Ammon's horn (tissue), 1 donor: ENCODE measurements at regions not wholly inside any gene's neighbourhood (a gene's known extent, or its start where the extent isn't known, plus 50 kb on each side); places are given as distances from the start of the nearest gene placed in this dataset.

Experiments used
- DNase-seq: peaks from one replicate; pipeline ENCODE4 v3.0.0-alpha.2; 2016; ENCODE audit warnings: low spot score

DNA sequence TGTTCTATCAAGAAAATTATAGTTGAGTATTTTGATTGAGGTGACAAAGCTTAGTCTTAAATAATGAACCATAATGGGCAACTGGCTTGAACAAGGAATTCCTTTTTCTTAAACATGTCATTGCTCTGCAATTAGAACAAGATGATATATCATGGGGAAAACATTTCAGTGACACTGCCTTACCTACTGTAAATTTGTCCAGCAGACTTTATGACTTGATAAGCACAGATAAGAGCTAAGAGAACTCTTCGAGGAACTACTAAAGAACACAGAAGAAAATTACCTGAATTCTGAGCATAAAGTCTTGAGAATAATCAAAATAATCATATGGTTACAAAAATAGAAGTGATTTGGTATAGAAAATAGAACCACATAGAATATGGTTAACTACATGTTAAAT lies 257.8 kb downstream of the PDHA2 start:
- DNase-seq: no peak

DNA sequence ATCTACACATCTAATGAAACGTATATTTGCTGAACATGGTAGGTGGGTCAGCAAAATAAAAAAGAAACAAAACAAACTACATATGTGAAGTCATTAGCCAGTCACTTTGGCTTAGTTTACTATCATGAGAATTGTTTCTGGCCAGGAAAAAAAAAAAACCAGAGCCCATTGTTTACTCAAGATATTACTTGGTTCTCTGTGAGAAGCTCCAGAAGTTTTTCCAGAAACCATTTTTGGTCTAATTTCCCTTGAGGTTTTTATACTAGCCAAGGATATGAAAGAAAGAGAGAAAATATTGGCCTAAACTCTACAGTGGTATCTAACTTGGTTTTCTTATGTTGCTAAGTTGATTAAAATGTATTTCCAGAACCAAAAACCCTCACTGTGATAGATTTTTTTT lies 259.1 kb downstream of the PDHA2 start:
- DNase-seq: no peak

DNA sequence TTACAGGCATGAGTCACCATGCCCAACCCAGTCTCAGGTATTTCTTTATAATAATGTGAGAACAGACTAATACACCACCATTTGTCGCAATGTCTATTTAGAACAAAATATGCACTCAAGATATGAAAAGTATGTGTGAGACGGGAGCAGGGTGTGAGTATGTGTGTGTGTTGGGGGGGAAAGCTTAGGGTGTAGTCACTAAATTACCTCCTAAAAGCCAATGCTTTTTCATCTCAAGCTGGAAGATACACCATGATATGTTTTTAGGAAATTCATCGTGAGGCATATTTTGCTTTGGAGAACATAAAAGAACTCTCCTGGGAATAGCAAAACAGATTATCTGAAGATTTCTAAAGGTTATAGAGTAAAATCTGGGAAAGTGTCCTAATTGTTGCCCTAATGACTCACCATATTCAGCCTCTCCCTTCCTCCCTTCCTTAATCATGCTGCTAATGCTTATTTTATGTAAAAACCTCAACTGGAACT lies 262.7 kb downstream of the PDHA2 start:
- no peak for DNase-seq

DNA sequence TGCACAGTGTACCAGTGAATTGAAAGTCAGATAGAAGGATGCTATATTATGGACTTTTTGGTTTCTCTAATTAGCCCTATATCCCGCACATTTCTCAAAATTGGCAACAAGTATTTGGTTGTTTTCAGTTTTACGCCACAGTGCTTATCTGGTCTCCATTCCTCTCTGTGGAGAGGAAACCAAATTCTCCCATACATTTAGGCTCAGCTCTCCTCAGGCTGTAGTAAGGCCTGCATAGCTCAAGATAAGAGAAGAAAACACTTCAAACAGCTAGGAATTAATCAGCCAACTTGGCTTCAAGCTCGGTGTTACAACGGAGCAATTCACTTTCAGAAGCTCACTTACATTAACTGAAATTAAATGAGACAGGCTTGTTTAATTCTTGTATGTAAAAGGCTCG lies 263.2 kb downstream of the PDHA2 start:
- no peak for DNase-seq

DNA sequence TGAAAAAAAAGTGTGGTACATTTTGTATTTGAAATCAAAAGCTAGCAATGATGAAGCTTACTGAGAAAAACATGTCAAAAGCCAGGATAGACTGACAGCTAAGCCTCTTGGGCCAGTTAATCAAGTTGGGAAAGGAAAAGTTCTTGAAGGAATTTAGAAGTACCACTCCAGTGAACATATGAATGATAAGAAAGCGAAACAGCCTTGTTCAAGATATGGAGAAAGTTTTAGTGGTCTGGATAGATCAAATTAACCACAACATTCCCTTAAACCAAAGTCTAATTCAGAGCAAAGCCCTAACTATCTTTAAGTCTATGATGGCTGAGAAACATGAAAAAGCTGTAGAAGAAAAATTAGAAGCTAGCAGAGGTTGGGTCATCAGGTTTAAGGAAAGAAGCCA lies 268.3 kb downstream of the PDHA2 start:
- DNase-seq: no peak

DNA sequence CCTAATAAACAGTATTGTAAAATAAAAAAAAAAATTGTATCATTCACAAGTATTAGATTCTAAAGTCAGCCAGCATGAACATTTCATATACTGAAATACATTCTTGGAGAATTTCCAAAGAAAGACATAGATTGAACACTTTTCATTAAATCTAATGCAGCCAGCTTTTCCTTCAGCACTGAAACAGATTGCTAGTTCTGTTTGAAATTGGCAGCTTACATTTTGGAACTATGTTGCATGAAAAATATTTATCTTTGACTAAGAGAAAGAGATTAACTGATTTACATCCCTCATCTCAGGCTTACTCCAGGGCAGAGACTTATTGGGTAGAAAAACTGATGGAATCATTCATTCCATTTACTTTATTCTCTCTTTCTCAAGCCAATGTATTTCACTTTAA lies 272.7 kb downstream of the PDHA2 start:
- no peak for DNase-seq

DNA sequence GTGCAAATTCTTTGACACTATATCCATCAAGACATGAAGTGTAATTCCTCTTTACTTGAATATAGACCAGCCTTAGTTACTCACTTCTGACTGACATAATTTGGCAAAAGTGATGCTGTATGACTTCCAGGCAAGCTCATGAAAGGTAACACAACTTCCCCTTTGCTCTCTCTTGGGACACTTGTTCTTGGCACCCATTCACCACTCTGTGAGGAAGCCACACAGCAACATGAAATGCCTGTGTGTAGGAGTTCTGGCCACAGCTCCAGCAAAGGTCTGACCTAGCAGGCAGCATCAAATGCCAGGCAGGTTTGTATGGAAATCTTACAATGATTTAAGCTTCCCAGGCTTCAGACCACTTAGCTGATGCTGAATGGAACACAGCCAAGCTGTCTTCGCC lies 280.3 kb downstream of the PDHA2 start:
- DNase-seq: no peak

DNA sequence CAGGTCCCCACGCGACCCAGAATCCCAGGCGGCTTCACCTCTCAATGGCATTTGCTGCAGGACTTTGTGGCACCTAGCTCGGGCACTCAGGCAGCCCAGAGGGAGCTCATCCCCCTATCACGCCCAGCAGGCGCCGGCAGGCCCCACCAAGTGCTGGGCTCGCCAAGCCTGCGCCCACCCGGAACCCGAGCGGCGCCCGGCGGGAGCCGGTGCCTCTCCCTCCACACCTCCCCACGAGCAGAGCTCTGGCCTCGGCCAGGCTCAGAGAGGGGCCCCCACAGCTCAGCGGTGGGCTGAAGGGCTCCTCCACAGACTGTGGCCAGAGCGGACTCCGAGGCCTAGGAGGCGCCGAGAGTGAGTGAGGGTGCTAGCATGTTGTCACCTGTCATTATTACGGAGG lies 286.3 kb downstream of the PDHA2 start:
- no peak for DNase-seq

DNA sequence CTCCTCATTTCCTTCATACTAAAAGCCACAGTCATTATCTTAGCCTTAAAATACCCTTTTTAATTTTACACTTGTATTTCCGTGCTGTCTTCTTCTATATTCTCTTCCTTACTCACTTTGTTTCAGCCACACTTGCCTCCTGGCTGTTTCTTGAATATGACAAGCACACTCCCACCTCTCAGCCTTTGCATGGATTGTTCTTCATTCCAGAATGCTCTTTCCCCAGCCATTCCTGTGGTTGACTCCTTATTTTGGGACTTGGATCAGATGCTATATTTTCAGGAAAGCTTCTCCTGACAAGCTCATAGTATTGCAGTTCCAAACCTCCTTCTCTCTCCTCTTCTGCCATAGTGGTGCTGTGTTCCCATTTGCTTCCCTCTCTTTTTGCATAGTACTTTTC lies 291.3 kb downstream of the PDHA2 start:
- DNase-seq: no peak

DNA sequence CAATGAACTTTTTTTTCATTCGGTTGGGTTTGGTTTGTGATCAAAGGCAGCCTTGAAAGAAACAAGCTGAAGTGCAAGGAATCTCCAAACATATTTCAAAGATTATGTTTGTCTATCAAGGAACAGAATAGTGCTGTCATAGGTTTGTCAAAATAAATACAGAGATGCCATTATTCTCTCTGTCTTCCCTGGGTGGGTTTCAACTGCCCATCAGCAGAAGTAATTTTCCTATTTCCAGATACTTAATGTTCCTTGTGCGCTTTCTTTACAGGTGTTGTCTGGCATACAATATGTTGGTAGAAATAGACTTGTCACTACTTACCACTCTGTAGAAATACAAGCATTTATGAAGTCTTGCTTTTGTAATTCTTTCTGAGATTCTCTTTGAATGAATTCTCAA lies 294.9 kb downstream of the PDHA2 start:
- no peak for DNase-seq

DNA sequence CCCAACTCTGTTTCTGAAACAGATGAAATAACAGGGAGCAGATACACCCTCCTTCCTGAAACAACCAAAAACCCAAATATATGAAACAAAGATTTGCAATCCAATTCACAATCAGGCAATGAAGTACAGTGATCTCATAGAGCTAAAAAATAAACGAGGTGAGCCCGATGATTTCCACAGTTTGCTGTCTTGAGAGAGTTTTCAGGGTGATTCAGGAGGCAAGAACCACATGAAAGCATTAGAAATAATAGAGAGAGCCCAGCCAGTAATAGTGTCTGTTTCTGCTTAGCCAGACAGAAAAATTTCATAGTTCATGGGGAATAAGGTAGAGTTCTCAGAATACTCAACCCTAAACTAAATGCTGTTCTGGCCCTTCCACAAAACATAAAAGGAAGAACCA lies 296.2 kb downstream of the PDHA2 start:
- DNase-seq: no peak

DNA sequence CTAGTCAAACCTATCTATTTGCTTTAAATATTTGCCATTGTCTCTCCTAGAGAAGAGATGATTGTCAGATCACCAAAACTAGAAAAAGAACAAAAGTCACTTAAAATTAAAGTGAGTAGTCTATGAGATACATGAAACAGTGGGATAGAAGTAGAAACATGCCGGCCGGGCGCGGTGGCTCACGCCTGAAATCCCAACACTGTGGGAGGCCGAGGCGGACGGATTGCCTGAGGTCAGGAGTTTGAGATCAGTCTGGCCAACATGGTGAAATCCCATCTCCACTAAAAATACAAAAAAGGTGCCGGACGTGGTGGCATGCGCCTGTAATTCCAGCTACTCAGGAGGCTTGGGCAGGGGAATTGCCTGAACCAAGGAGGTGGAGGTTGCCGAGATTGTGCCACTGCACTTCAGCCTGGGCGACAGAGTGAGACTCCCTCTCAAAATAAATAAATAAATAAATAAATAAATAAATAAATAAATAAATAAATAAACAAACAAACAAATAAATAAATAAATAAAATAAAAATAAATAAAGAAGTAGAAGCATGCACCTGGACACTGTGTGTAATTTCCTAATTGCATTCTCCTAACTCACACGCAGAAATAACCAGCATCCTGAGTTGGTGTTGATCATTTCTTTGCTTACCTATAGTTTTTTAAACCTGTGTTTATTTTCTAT lies 299.5 kb downstream of the PDHA2 start:
- DNase-seq: no peak

DNA sequence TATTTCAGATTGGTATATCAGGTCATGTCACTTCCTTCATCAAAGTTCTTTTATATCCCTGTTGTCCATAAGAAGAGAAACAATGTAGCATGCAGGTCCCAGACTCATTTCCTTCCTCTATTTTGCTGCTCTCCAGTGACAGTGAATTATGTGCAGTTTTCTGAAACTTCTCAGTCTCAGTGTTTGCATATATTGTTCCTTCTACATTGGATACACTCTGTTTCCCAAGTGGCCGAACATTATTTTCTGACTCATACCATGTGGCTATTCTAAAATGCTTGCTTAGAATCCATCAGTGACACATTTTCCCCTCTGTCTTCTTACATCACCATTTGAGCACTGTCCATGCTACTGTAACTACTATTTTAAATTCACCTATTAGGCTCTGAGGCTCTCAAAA lies 305.7 kb downstream of the PDHA2 start:
- DNase-seq: no peak

DNA sequence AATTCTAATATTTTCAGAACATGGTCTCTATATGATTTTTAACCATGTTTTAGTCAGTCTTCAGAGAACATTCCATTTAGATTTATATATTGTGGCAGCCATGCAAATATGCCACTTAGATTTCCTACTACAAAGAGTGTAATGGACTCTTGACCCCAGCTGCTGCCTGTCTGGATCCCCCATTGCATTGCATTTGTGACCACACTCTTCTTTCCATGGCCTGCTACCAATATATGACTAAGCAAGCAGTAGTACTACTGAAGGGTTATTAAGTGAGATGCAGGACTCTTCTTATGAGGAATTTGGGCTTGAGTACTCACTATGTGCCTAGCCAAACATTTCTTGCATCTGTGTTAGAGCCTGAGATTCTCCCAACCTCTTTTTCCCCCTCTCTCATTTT lies 306.8 kb downstream of the PDHA2 start:
- no peak for DNase-seq

DNA sequence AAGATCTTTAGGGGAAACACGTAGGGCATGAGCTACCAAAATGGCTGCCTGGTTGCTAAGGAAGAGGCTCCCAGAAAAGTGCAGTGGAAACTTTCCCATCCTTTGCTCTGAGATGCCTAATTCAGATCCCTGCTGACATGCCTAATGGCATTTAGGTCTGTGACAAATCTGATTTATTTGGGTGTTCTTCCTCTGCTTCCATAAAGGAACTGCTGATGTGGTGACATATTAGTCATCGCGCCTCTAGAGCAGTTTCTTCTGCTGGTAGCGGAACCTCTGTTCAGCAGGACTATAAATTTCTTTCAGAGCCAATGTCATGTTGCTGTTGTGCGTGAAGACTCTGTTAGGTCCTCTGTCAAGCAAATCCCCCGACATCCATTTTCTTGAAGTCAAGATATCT lies 310.0 kb downstream of the PDHA2 start:
- no peak for DNase-seq

DNA sequence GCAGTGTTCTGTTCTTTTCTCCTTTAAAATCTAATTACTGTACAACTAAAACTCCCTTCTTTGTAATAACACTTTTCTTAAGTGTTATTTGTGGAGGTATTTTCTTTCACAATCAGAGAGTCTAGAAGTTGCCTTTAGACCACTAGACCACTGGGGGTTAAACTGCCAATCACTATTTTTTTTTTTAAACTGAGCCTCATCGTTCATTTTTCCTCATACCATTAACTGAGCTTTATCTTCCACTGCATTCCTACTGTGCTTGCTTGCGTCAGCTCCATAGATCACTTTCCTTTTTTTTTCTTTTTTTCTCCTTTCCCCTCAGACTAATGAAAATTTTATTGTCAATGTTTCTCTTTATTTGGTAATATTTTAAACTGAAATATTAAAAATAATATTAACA lies 310.6 kb downstream of the PDHA2 start:
- no peak for DNase-seq

DNA sequence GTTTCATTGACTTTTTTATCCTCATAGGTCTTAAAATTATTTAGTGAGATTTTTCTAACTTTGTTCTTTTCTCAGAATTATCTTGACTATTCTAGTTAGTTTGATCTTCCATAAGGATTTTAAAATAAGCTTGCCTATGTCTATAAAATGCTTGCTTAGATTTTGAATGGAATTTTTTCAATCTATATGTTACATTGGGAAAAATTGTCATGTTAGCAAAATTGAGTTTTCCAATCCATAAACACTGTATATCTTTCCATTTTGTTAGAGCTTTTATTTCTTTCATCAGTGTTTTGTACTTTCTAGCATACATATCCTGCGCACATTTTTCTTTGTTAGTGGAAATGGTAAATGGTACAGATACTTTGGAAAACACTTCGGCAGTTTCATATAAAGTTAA lies 312.9 kb downstream of the PDHA2 start:
- DNase-seq: no peak

DNA sequence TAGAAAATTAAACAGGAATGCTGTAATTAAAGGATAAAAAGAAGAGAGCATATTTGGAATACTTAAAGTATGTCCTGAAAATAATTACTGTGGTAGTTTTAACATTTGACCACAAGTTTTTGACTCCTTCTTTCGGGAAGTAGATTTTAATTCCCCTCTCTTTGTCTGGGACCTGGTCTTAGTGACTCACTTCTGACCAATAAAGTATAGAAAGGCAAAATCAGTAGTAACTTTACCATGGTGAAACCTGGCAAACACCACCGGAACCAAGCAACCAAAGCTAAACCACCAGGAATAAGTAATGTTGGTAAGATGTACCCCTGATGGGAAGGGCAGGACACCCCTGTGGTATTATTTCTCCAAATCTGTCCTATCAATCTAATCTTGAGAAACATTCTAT lies 314.8 kb downstream of the PDHA2 start:
- no peak for DNase-seq

DNA sequence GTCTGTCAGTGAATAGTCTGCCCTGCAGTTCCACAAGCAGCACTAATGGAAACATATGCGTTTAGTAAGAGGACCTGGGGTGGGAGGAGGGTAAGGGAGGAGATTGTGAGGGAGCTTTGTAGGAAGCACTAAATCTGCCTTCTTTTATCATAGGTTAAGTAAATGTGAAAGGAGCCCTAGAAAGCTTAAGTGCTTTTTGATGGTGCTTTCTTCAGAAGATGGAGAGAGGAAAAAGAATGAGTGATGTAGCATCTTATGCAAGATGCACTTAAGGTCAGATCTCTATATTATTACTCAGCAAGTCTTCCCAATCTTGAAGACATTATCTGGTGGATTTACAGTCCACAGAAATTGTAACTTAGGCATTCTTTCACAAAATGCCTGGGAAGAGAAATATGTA lies 322.7 kb downstream of the PDHA2 start:
- DNase-seq: no peak

DNA sequence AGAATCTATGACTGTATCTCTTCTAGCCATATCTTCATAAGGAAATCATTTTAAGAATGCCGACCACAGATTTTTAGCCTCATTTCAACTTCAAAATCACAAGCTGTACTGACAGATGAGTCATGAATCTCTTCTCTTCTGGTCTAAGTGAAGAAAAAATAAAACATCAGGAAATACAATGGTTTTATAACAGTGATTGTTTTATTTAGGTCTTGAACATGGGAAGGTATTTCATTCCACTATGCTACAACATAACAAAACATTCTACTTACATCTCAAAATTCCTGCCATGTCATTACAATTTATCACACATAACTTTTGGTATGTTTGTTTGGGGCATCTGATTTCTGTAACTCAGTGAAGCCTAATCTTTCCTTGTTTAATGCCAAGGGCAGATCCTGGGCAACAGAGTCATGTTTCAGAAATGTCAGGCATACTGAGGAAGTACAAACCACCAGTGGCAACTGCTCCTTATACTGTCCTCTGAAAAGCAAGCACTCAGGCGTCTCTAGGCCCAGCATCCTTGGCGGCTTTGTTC lies 325.0 kb downstream of the PDHA2 start:
- no peak for DNase-seq

DNA sequence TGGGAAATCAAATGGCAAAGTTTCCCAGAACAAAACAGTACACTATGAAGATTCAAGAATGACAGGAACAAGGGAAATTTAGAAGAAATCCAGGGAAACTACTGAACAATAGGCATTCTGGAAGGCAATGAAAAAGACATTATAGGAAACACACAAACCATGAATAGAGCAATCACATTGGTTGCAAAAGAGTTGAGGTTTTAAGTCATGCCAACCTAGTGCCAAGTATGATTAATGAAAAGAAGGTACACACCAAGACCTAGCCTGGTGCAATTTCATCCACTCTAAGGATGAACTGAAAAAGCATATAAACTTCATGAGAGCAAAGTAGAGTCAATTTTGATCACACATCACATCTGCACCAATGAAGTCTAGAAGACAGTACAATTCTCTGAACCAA lies 326.9 kb downstream of the PDHA2 start:
- no peak for DNase-seq

DNA sequence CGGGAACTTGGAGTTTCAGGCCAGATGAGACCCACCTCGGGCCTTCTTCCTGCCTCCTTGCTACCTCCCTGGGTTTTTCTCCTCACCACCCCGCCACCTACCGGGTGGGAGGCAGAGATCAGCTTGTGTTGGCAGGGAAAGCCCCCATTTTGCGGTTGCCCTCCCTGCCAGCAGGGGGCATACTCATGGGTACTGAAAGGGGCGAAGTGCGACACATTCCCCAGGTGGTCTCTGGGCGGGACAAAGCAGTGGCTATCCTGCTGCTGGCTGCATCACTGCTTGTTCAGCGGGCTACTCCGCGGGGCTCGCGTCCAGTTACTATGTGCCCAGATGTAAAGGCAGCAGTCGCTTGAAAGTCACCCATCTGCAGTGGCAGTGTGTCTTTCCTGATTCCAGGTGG lies 330.3 kb downstream of the PDHA2 start:
- DNase-seq: no peak

DNA sequence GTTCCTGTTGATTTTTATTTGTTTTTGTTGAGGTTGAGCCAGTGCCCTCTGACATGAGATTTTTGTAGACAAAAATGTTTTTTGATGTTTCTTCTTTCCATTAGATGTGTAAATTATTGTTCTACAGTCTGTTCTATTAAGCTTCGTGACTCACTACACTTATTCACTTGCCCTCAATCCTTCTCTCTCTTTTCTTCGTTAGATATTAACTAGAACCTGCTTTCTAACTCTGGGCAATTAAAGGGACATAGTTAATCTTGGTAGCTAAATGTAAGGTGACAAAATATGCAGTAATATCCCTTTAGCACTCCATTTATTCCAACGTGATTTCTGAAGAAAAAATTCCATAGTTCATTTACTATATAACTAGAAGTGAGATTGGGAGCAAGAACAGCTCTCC lies 333.9 kb downstream of the PDHA2 start:
- DNase-seq: no peak

DNA sequence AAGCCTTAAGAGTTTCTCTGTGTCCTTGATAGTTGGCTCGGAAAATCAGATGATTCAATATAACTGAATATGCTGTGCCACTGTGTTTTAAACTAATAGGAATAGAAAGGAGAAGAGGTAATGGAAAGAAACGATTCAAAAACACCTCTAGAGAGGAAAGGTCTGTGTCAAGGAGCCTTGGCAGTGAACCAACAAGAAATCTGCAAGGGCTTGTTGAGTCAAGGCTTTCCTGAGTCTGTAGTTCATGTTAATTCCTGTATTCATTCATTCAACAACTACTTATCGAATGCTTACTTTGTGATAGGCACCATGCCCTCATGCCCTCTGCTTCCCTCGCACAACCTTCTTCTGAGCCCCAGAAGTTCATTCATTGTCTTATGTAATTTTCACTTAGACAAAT lies 336.0 kb downstream of the PDHA2 start:
- no peak for DNase-seq
